HEK293 (cell line): ENCODE measurements at regions not wholly inside any gene's neighbourhood (a gene's known extent, or its start where the extent isn't known, plus 50 kb on each side); places are given as distances from the start of the nearest gene placed in this dataset.

Source experiments
- CTCF ChIA-PET: fragments of 350-600 bp; formaldehyde crosslinking; extraction: SDS; loops from one replicate; lab custom pipeline; 2021; ENCODE audit warnings: antibody characterized with exemption; lab: Yijun Ruan, JAX
- POLR2A ChIA-PET: fragments of 300-600 bp; formaldehyde crosslinking; extraction: SDS; loops from one replicate; lab custom pipeline; 2020; ENCODE audit warnings: antibody characterized with exemption, inconsistent platforms; lab: Yijun Ruan, JAX
- H3K27ac ChIP-seq: fragments of 200-500 bp; sonication (Bioruptor generic); 2 replicates; pipeline ENCODE4 v1.5.1; 2014; ENCODE audit warnings: low read depth, low read length, control low read depth, inconsistent platforms; ENCODE audit errors: extremely low read depth
- H3K36me3 ChIP-seq, 2 experiments: fragments of 200-500 bp in 1 of 2; sonication (Bioruptor generic) in 1 of 2; 1 replicate in 1 of 2; 2 replicates in 1 of 2; pipeline ENCODE4 v1.5.1; 2014 to 2017; ENCODE audit warnings: inconsistent platforms in 2 of 2, low read length in 2 of 2; ENCODE audit not compliant: control insufficient read depth in 2 of 2, insufficient read depth in 1 of 2
- H3K4me1 ChIP-seq: fragments of 200-500 bp; sonication (Bioruptor generic); 2 replicates; pipeline ENCODE4 v1.5.1; 2014; ENCODE audit warnings: mild to moderate bottlenecking, low read length, inconsistent platforms; ENCODE audit not compliant: control insufficient read depth, insufficient read depth
- H3K4me3 ChIP-seq: 2 replicates; pipeline ENCODE4 v1.5.1; 2011; ENCODE audit warnings: low read depth, mild to moderate bottlenecking, control low read depth, low read length, moderate library complexity
- H3K9me3 ChIP-seq: fragments of 200-500 bp; sonication (Bioruptor generic); 2 replicates; pipeline ENCODE4 v1.5.1; 2014; ENCODE audit warnings: low read depth, low read length, inconsistent platforms; ENCODE audit not compliant: control insufficient read depth, insufficient read depth
- KLF7 ChIP-seq: fragments of 450-650 bp; formaldehyde crosslinking; IDR thresholded peaks from 2 replicates; pipeline ENCODE4 v1.5.1; 2016; ENCODE audit warnings: missing biosample characterization, missing genetic modification characterization, borderline replicate concordance
- ZBTB49 ChIP-seq: fragments of 450-650 bp; formaldehyde crosslinking; IDR thresholded peaks from 2 replicates; pipeline ENCODE4 v1.5.1; 2016; ENCODE audit warnings: missing biosample characterization, missing genetic modification characterization, low read depth
- ZBTB7A ChIP-seq: fragments of 450-650 bp; formaldehyde crosslinking; IDR thresholded peaks from 2 replicates; pipeline ENCODE4 v1.5.1; 2016; ENCODE audit warnings: low read depth, missing biosample characterization, missing genetic modification characterization
- ZNF138 ChIP-seq: fragments of 450-650 bp; formaldehyde crosslinking; IDR thresholded peaks from 2 replicates; pipeline ENCODE4 v1.5.1; 2016; ENCODE audit warnings: missing biosample characterization, missing genetic modification characterization, borderline replicate concordance
- ZNF148 ChIP-seq: fragments of 450-650 bp; formaldehyde crosslinking; IDR thresholded peaks from 2 replicates; pipeline ENCODE4 v1.5.0; 2017; ENCODE audit warnings: missing biosample characterization, missing genetic modification characterization, borderline replicate concordance
- ZNF19 ChIP-seq: fragments of 450-650 bp; formaldehyde crosslinking; IDR thresholded peaks from 2 replicates; pipeline ENCODE4; 2016; ENCODE audit warnings: missing biosample characterization, missing genetic modification characterization, low read depth
- ZNF202 ChIP-seq: fragments of 450-650 bp; formaldehyde crosslinking; IDR thresholded peaks from 2 replicates; pipeline ENCODE4 v1.5.1; 2016; ENCODE audit warnings: missing biosample characterization, missing genetic modification characterization, borderline replicate concordance
- ZNF302 ChIP-seq: fragments of 450-650 bp; formaldehyde crosslinking; IDR thresholded peaks from 2 replicates; pipeline ENCODE4 v1.5.1; 2016; ENCODE audit warnings: missing biosample characterization, missing genetic modification characterization, low read depth
- ZNF350 ChIP-seq: fragments of 450-650 bp; formaldehyde crosslinking; IDR thresholded peaks from 2 replicates; pipeline ENCODE4 v1.5.0; 2017; ENCODE audit warnings: missing biosample characterization, mild to moderate bottlenecking, missing genetic modification characterization
- ZNF37A ChIP-seq: fragments of 450-650 bp; IDR thresholded peaks from 2 replicates; pipeline ENCODE4 v1.5.1; 2018; ENCODE audit warnings: missing biosample characterization, missing genetic modification characterization
- ZNF501 ChIP-seq: fragments of 450-650 bp; formaldehyde crosslinking; IDR thresholded peaks from 2 replicates; pipeline ENCODE4 v1.5.1; 2016; ENCODE audit warnings: missing biosample characterization, missing genetic modification characterization
- ZNF529 ChIP-seq: fragments of 450-650 bp; formaldehyde crosslinking; IDR thresholded peaks from 2 replicates; pipeline ENCODE4 v1.5.1; 2017; ENCODE audit warnings: missing genetic modification characterization, missing biosample characterization; ENCODE audit not compliant: insufficient replicate concordance
- ZNF585B ChIP-seq: fragments of 450-650 bp; formaldehyde crosslinking; IDR thresholded peaks from 2 replicates; pipeline ENCODE4 v1.5.1; 2016; ENCODE audit warnings: missing biosample characterization, missing genetic modification characterization
- ZNF664 ChIP-seq: fragments of 450-650 bp; formaldehyde crosslinking; IDR thresholded peaks from 2 replicates; pipeline ENCODE4 v1.5.1; 2016; ENCODE audit warnings: missing biosample characterization, missing genetic modification characterization
- ZNF670 ChIP-seq: fragments of 450-650 bp; formaldehyde crosslinking; IDR thresholded peaks from 2 replicates; pipeline ENCODE4 v1.5.1; 2016; ENCODE audit warnings: missing biosample characterization, missing genetic modification characterization, low read depth
- ZNF843 ChIP-seq: fragments of 450-650 bp; formaldehyde crosslinking; IDR thresholded peaks from 2 replicates; pipeline ENCODE4 v1.5.1; 2016; ENCODE audit warnings: missing biosample characterization, missing genetic modification characterization
- ZSCAN30 ChIP-seq: fragments of 450-650 bp; IDR thresholded peaks from 2 replicates; pipeline ENCODE4 v1.5.1; 2018; ENCODE audit warnings: missing biosample characterization, mild to moderate bottlenecking, missing genetic modification characterization, moderate library complexity
- TF ChIP-seq, protein P1 (sequence below): fragments of 450-650 bp; formaldehyde crosslinking; IDR thresholded peaks from 2 replicates; pipeline ENCODE4 v1.5.1; 2016; ENCODE audit warnings: missing biosample characterization, missing genetic modification characterization
- TF ChIP-seq, protein P2 (sequence below): fragments of 450-650 bp; formaldehyde crosslinking; IDR thresholded peaks from 2 replicates; pipeline ENCODE4 v1.5.1; 2016; ENCODE audit warnings: missing biosample characterization, missing genetic modification characterization

GRCh38 chr16:64823481-64824075 is 298.3 kb downstream of the CDH11 start (continued):
- TF ChIP-seq ZBTB49 (tag by site-specific recombination), result no peak
- TF ChIP-seq ZNF148 (tag by site-specific recombination), result no peak
- no peak for TF ChIP-seq ZNF670 (tag by site-specific recombination)
- TF ChIP-seq ZNF202 (tag by site-specific recombination), result no peak
- TF ChIP-seq ZSCAN30 (tag by site-specific recombination), result no peak
- TF ChIP-seq ZNF302 (tag by site-specific recombination), result no peak
- no peak for TF ChIP-seq ZNF843
- TF ChIP-seq, all 188 proteins: peak for 0

DNA sequence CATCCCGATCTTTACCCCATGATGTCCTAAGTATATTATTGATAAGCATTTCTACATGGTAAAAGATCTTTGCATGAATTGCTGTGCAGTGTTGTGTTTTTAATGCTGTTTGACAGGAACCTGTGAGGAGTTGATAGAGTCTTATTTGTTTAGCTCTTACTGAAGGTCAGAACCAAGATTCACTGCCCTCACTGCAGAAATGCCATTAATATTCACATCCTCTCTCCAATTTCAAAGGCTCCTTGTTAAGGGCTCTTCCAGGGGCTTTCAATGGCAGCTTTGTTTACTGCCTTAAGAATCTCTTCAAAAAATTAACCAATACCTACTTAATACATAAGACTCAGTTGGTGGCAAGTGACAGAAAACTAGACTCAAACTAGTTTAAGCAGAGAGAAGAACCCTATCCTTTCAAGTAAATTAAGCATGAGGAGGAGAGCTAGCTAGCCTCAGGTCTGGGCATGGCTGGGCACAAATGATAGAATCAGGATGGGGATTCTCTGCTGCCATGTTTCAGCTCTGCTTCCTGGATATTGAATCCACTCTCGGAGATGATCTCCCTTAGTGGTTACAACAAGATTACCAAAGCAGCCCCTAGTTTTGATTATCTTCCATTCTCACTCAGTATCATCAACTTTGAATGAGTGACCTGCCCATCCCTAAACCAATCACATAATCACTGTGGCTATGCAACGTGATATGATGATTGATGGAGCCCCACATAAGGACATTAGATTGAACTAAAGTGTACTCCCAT is 311.8 kb downstream of the CDH11 start:
- POLR2A ChIA-PET, result no interaction called here
- Histone ChIP-seq H3K4me3 (no peak overlapping the region), H3K36me3 (no peaks in the 10 kb centered on the region), H3K27ac (no peak overlapping the region), H3K9me3 (no peaks in the 10 kb centered on the region), H3K4me1 (no peaks in the 10 kb centered on the region)
- CTCF ChIA-PET, result no interaction called here
- TF ChIP-seq, protein P1, sequence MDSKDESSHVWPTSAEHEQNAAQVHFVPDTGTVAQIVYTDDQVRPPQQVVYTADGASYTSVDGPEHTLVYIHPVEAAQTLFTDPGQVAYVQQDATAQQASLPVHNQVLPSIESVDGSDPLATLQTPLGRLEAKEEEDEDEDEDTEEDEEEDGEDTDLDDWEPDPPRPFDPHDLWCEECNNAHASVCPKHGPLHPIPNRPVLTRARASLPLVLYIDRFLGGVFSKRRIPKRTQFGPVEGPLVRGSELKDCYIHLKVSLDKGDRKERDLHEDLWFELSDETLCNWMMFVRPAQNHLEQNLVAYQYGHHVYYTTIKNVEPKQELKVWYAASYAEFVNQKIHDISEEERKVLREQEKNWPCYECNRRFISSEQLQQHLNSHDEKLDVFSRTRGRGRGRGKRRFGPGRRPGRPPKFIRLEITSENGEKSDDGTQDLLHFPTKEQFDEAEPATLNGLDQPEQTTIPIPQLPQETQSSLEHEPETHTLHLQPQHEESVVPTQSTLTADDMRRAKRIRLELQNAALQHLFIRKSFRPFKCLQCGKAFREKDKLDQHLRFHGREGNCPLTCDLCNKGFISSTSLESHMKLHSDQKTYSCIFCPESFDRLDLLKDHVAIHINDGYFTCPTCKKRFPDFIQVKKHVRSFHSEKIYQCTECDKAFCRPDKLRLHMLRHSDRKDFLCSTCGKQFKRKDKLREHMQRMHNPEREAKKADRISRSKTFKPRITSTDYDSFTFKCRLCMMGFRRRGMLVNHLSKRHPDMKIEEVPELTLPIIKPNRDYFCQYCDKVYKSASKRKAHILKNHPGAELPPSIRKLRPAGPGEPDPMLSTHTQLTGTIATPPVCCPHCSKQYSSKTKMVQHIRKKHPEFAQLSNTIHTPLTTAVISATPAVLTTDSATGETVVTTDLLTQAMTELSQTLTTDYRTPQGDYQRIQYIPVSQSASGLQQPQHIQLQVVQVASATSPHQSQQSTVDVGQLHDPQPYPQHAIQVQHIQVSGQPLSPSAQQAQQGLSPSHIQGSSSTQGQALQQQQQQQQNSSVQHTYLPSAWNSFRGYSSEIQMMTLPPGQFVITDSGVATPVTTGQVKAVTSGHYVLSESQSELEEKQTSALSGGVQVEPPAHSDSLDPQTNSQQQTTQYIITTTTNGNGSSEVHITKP (tag by site-specific recombination), result no peak
- TF ChIP-seq ZNF664 (tag by site-specific recombination) (no peak), ZNF19 (tag by site-specific recombination) (no peak), ZNF138 (tag by site-specific recombination) (no peak), ZNF585B (tag by site-specific recombination) (no peak), ZNF501 (tag by site-specific recombination) (no peak), KLF7 (tag by site-specific recombination) (no peak), ZNF529 (tag by site-specific recombination) (no peak), ZNF37A (tag by site-specific recombination) (no peak), ZBTB7A (no peak), ZNF350 (tag by site-specific recombination) (no peak)
- TF ChIP-seq, protein P2, sequence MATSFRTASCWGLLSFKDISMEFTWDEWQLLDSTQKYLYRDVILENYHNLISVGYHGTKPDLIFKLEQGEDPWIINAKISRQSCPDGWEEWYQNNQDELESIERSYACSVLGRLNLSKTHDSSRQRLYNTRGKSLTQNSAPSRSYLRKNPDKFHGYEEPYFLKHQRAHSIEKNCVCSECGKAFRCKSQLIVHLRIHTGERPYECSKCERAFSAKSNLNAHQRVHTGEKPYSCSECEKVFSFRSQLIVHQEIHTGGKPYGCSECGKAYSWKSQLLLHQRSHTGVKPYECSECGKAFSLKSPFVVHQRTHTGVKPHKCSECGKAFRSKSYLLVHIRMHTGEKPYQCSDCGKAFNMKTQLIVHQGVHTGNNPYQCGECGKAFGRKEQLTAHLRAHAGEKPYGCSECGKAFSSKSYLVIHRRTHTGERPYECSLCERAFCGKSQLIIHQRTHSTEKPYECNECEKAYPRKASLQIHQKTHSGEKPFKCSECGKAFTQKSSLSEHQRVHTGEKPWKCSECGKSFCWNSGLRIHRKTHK (tag by site-specific recombination), result no peak
